H9 (cell line): ENCODE measurements at regions not wholly inside any gene's neighbourhood (a gene's known extent, or its start where the extent isn't known, plus 50 kb on each side); places are given as distances from the start of the nearest gene placed in this dataset.

ENCODE experiments used
- DNase-seq: peaks from one replicate; pipeline ENCODE4 v3.0.0-alpha.2; 2017
- H2AFZ ChIP-seq: one replicate; pipeline ENCODE4 v1.6.1; 2013; ENCODE audit warnings: mild to moderate bottlenecking, low read length, control low read depth, moderate library complexity
- H2AK5ac ChIP-seq: 2 replicates; pipeline ENCODE4 v1.6.1; 2013; ENCODE audit warnings: low read length, control low read depth, mixed read lengths; ENCODE audit not compliant: insufficient read length
- H2BK120ac ChIP-seq: one replicate; pipeline ENCODE4 v1.6.1; 2013; ENCODE audit warnings: low read depth, mild to moderate bottlenecking, low read length, control low read depth, inconsistent platforms; ENCODE audit not compliant: poor library complexity, severe bottlenecking
- H2BK12ac ChIP-seq: 2 replicates; pipeline ENCODE4 v1.6.1; 2013; ENCODE audit warnings: low read length, control low read depth, mixed read lengths, low read depth; ENCODE audit not compliant: insufficient read length
- H2BK15ac ChIP-seq: 2 replicates; pipeline ENCODE4 v1.6.1; 2013; ENCODE audit warnings: low read depth, low read length, control low read depth
- H2BK20ac ChIP-seq: one replicate; pipeline ENCODE4 v1.6.1; 2013; ENCODE audit warnings: low read depth, mild to moderate bottlenecking, low read length, control low read depth, inconsistent platforms; ENCODE audit not compliant: poor library complexity, severe bottlenecking
- H2BK5ac ChIP-seq: 2 replicates; pipeline ENCODE4 v1.6.1; 2013; ENCODE audit warnings: low read length, control low read depth, mixed read lengths; ENCODE audit not compliant: insufficient read length
- H3K14ac ChIP-seq: 2 replicates; pipeline ENCODE4 v1.6.1; 2013; ENCODE audit warnings: low read length, control low read depth; ENCODE audit not compliant: insufficient read depth
- H3K18ac ChIP-seq: 2 replicates; pipeline ENCODE4 v1.6.1; 2013; ENCODE audit warnings: low read depth, mild to moderate bottlenecking, mixed read lengths, low read length, control low read depth; ENCODE audit not compliant: insufficient read length
- H3K23ac ChIP-seq: 2 replicates; pipeline ENCODE4 v1.6.1; 2013; ENCODE audit warnings: low read length, control low read depth, mixed read lengths, low read depth; ENCODE audit not compliant: insufficient read length
- H3K23me2 ChIP-seq: 2 replicates; pipeline ENCODE4 v1.6.1; 2013; ENCODE audit warnings: low read depth, mild to moderate bottlenecking, mixed read lengths, low read length, control low read depth; ENCODE audit not compliant: insufficient read length, poor library complexity, severe bottlenecking
- H3K27ac ChIP-seq: 2 replicates; pipeline ENCODE4 v1.5.1; 2013; ENCODE audit warnings: low read length, control low read depth, mixed read lengths, low read depth; ENCODE audit not compliant: insufficient read length
- H3K27me3 ChIP-seq: 2 replicates; pipeline ENCODE4 v1.6.1; 2013; ENCODE audit warnings: low read length, control low read depth, inconsistent platforms; ENCODE audit not compliant: insufficient read depth
- H3K4ac ChIP-seq: 2 replicates; pipeline ENCODE4 v1.6.1; 2013; ENCODE audit warnings: low read depth, mild to moderate bottlenecking, control low read depth, inconsistent platforms, low read length, moderate library complexity
- H3K4me1 ChIP-seq: 2 replicates; pipeline ENCODE4 v1.6.1; 2013; ENCODE audit warnings: low read length, control low read depth, inconsistent platforms; ENCODE audit not compliant: insufficient read depth
- H3K4me2 ChIP-seq: 2 replicates; pipeline ENCODE4 v1.6.1; 2013; ENCODE audit warnings: low read length, control low read depth, mixed read lengths; ENCODE audit not compliant: insufficient read length, insufficient read depth
- H3K56ac ChIP-seq: 2 replicates; pipeline ENCODE4 v1.6.1; 2013; ENCODE audit warnings: low read depth, mild to moderate bottlenecking, mixed read lengths, low read length, control low read depth; ENCODE audit not compliant: insufficient read length
- H3K79me1 ChIP-seq: 2 replicates; pipeline ENCODE4 v1.6.1; 2013; ENCODE audit warnings: low read depth, mild to moderate bottlenecking, moderate library complexity, low read length, control low read depth, inconsistent platforms; ENCODE audit not compliant: insufficient read depth, poor library complexity, severe bottlenecking
- H3K79me2 ChIP-seq: 2 replicates; pipeline ENCODE4 v1.6.1; 2013; ENCODE audit warnings: low read length, control low read depth, inconsistent platforms; ENCODE audit not compliant: insufficient read depth
- H3K9ac ChIP-seq: 2 replicates; pipeline ENCODE4 v1.6.1; 2013; ENCODE audit warnings: low read length, control low read depth, mixed read lengths; ENCODE audit not compliant: insufficient read length; ENCODE audit errors: extremely low read depth
- H3K9me3 ChIP-seq: one replicate; pipeline ENCODE4 v1.6.1; 2013; ENCODE audit warnings: low read depth, low read length, inconsistent platforms; ENCODE audit not compliant: control insufficient read depth
- H3T11ph ChIP-seq: one replicate; pipeline ENCODE4 v1.6.1; 2013; ENCODE audit warnings: mild to moderate bottlenecking, low read length, control low read depth, inconsistent platforms
- H4K20me1 ChIP-seq: one replicate; pipeline ENCODE4 v1.6.1; 2013; ENCODE audit not compliant: control insufficient read depth, insufficient read length, insufficient read depth
- H4K5ac ChIP-seq: 2 replicates; pipeline ENCODE4 v1.6.1; 2013; ENCODE audit warnings: low read depth, mild to moderate bottlenecking, mixed read lengths, low read length, control low read depth; ENCODE audit not compliant: insufficient read length
- H4K8ac ChIP-seq: replicated peaks from 2 replicates; pipeline ENCODE4 v1.6.1; 2013; ENCODE audit warnings: low read length, control low read depth, mixed read lengths, low read depth; ENCODE audit not compliant: insufficient read length
- H4K91ac ChIP-seq: 2 replicates; pipeline ENCODE4 v1.6.1; 2013; ENCODE audit warnings: low read depth, mild to moderate bottlenecking, moderate library complexity, mixed read lengths, low read length, control low read depth; ENCODE audit not compliant: insufficient read length
- H3K27ac Mint-ChIP-seq, 3 experiments: 2 replicates in 2 of 3; 3 replicates in 1 of 3; pipeline ENCODE4 v1.8.0; 2020 to 2021; ENCODE audit warnings: mixed read lengths in 3 of 3, mild to moderate bottlenecking in 1 of 3, moderate library complexity in 1 of 3
- H3K27me3 Mint-ChIP-seq: 2 replicates; pipeline ENCODE4 v1.8.0; 2021; ENCODE audit warnings: low read depth, mild to moderate bottlenecking, moderate library complexity, mixed read lengths
- H3K36me3 Mint-ChIP-seq, 3 experiments: 2 replicates in 2 of 3; 3 replicates in 1 of 3; pipeline ENCODE4 v1.8.0; 2020 to 2021; ENCODE audit warnings: low read depth in 3 of 3, mixed read lengths in 3 of 3; ENCODE audit not compliant: insufficient read depth in 1 of 3
- H3K4me1 Mint-ChIP-seq, 2 experiments: 2 replicates each; pipeline ENCODE4 v1.8.0; 2020; ENCODE audit warnings: mixed read lengths in 2 of 2
- H3K4me3 Mint-ChIP-seq, 2 experiments: 2 replicates in 1 of 2; 3 replicates in 1 of 2; pipeline ENCODE4 v1.8.0; 2020 to 2021; ENCODE audit warnings: mild to moderate bottlenecking in 2 of 2, mixed read lengths in 2 of 2, moderate library complexity in 1 of 2
- H3K9me3 Mint-ChIP-seq, 2 experiments: 2 replicates in 1 of 2; 3 replicates in 1 of 2; pipeline ENCODE4 v1.8.0; 2020; ENCODE audit warnings: mild to moderate bottlenecking in 2 of 2, mixed read lengths in 2 of 2, moderate library complexity in 1 of 2
- WGBS: extraction: QIAGEN DNeasy Blood & Tissue Kit; methylation state at CpG from one replicate; pipeline ENCODE4 v1.1.7; 2013; ENCODE audit warnings: missing lambda C conversion rate, low lambda C conversion rate, mixed read lengths; ENCODE audit not compliant: insufficient read length; ENCODE audit errors: extremely low coverage; 5-methylcytosine and 5-hydroxymethylcytosine counted together
- TF ChIP-seq, protein P1 (sequence below): fragments of 200-600 bp; sonication (generic); conservative IDR thresholded peaks from 3 replicates; pipeline ENCODE4 v1.8.0; 2021; ENCODE audit warnings: antibody characterized with exemption, mild to moderate bottlenecking

DNA sequence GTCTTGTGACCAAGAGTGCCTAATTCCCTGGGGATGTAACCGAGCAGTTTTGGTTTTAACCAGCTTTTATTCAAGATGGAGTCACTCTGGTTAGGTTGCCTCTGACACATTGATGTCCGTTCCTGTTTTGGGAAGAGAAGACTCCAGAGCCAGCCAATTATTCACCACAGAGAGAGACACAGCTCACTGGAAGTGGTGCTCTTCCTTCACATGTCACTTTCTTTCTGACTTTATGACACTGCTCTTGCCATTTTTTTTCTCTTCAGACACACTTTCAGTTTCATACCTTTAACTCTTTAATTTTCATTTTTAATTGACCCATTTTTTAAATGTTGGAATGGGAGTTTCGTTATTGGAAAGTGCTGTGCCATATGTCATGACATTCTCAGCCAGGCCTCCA lies 418.4 kb upstream of the FSTL5 start:
- Histone ChIP-seq H3K4me1 (no peaks in the 10 kb centered on the region), H3K27ac (no peak overlapping the region), H3K14ac (no peak overlapping the region), H2BK5ac (no peak overlapping the region), H3K23ac (no peak overlapping the region), H2BK20ac (no peak overlapping the region), H3K9me3 (no peaks in the 10 kb centered on the region), H2AFZ (no peak overlapping the region), H3K4me2 (no peak overlapping the region), H4K20me1 (no peaks in the 10 kb centered on the region), H4K8ac (no peak overlapping the region), H4K91ac (no peak overlapping the region), H3K27me3 (no peaks in the 10 kb centered on the region), H2BK15ac (no peak overlapping the region), H3K56ac (no peak overlapping the region), H3K79me2 (no peaks in the 10 kb centered on the region), H3K79me1 (no peaks in the 10 kb centered on the region), H3K18ac (no peak overlapping the region), H3T11ph (no peak overlapping the region), H3K9ac (no peak overlapping the region), H3K23me2 (no peaks in the 10 kb centered on the region), H2BK12ac (no peak overlapping the region), H2AK5ac (no peak overlapping the region), H2BK120ac (no peak overlapping the region), H3K4ac (no peak overlapping the region), H4K5ac (no peak overlapping the region)
- H3K9me3 Mint-ChIP-seq: peaks cover 0 to 4% of the 10 kb centered on the region in 2 experiments; a peak in 2 of 5 replicates
- H3K36me3 Mint-ChIP-seq: no peaks in the 10 kb centered on the region; a peak in 2 of 7 replicates
- no peak overlapping the region for H3K4me3 Mint-ChIP-seq
- DNase-seq: no peak
- TF ChIP-seq, protein P1, sequence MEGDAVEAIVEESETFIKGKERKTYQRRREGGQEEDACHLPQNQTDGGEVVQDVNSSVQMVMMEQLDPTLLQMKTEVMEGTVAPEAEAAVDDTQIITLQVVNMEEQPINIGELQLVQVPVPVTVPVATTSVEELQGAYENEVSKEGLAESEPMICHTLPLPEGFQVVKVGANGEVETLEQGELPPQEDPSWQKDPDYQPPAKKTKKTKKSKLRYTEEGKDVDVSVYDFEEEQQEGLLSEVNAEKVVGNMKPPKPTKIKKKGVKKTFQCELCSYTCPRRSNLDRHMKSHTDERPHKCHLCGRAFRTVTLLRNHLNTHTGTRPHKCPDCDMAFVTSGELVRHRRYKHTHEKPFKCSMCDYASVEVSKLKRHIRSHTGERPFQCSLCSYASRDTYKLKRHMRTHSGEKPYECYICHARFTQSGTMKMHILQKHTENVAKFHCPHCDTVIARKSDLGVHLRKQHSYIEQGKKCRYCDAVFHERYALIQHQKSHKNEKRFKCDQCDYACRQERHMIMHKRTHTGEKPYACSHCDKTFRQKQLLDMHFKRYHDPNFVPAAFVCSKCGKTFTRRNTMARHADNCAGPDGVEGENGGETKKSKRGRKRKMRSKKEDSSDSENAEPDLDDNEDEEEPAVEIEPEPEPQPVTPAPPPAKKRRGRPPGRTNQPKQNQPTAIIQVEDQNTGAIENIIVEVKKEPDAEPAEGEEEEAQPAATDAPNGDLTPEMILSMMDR: no peak
- 0 out of 4 replicates have a peak, but pooled peaks cover 0 to 3% of the 10 kb centered on the region in 2 experiments for H3K4me1 Mint-ChIP-seq
- WGBS: no CpG with 5 or more reads among the region's 3 CpGs
- no peaks in the 10 kb centered on the region for H3K27me3 Mint-ChIP-seq
- no peak overlapping the region for H3K27ac Mint-ChIP-seq
